ENCODE measurements at regions not wholly inside any gene's neighbourhood (a gene's known extent, or its start where the extent isn't known, plus 50 kb on each side); places are given as distances from the start of the nearest gene placed in this dataset.

DNA sequence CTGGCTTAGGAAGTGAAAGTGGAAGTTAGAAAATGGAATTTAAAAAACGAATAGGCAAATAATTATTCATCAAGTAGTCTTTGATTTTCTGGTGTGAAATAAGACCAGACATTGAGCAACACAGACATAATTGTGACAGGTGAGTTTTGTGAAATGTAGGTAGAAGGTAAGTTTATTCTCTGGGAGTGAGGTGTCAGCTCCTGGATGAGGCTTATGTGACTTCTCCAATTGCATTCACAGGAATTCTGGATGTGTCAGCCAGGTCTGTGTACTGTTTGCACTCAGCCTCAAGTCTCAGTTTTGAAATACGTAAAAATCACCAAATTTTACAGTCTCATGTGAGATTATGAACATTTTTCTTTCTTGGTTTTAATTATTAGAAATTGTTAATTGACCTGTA lies 537.6 kb downstream of the CETN3 start:
- TF ChIP-seq, protein P1, sequence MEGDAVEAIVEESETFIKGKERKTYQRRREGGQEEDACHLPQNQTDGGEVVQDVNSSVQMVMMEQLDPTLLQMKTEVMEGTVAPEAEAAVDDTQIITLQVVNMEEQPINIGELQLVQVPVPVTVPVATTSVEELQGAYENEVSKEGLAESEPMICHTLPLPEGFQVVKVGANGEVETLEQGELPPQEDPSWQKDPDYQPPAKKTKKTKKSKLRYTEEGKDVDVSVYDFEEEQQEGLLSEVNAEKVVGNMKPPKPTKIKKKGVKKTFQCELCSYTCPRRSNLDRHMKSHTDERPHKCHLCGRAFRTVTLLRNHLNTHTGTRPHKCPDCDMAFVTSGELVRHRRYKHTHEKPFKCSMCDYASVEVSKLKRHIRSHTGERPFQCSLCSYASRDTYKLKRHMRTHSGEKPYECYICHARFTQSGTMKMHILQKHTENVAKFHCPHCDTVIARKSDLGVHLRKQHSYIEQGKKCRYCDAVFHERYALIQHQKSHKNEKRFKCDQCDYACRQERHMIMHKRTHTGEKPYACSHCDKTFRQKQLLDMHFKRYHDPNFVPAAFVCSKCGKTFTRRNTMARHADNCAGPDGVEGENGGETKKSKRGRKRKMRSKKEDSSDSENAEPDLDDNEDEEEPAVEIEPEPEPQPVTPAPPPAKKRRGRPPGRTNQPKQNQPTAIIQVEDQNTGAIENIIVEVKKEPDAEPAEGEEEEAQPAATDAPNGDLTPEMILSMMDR (IDR thresholded peaks at IDR 0.05; ENCODE audit: partially characterized antibody, unreplicated experiment), result no peak
- Mint-ChIP-seq H3K27me3 (ENCODE audit: unreplicated experiment) (no peaks in the 10 kb centered on the region), H3K4me3 (ENCODE audit: unreplicated experiment) (no peak overlapping the region), H3K9me3 (ENCODE audit: unreplicated experiment) (no peaks in the 10 kb centered on the region), H3K27ac (ENCODE audit: unreplicated experiment) (no peak overlapping the region), H3K4me1 (ENCODE audit: low read depth, unreplicated experiment) (peaks cover 3% of the 10 kb centered on the region), H3K36me3 (ENCODE audit: unreplicated experiment) (no peaks in the 10 kb centered on the region)
- no peak for DNase-seq

DNA sequence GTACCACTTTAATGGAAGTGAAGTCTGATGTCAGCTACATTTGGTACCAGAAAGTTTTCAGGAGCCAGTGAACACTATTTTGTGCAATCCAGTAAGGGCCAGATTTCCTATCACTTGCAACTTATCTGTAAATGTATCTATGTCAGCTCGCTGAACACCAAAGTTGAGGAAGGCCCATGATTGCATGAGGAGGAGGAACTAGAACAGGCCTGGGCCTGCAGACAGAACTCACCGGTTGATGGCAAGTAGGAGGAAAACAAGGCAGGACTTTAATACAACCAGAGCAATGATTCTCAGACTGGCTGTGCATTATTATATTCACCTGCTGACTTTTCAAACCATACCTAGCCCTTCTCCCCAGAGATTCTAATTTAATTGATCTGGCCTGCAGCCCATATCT lies 540.2 kb downstream of the CETN3 start:
- TF ChIP-seq, protein P1 (IDR thresholded peaks at IDR 0.05; ENCODE audit: partially characterized antibody, unreplicated experiment), result no peak
- no peaks in the 10 kb centered on the region for H3K27me3 Mint-ChIP-seq (ENCODE audit: unreplicated experiment)
- H3K36me3 Mint-ChIP-seq (ENCODE audit: unreplicated experiment), result no peaks in the 10 kb centered on the region
- no peak for DNase-seq
- H3K4me3 Mint-ChIP-seq (ENCODE audit: unreplicated experiment), result no peak overlapping the region
- peaks cover 3% of the 10 kb centered on the region for H3K4me1 Mint-ChIP-seq (ENCODE audit: low read depth, unreplicated experiment)
- H3K9me3 Mint-ChIP-seq (ENCODE audit: unreplicated experiment), result no peaks in the 10 kb centered on the region
- no peak overlapping the region for H3K27ac Mint-ChIP-seq (ENCODE audit: unreplicated experiment)

DNA sequence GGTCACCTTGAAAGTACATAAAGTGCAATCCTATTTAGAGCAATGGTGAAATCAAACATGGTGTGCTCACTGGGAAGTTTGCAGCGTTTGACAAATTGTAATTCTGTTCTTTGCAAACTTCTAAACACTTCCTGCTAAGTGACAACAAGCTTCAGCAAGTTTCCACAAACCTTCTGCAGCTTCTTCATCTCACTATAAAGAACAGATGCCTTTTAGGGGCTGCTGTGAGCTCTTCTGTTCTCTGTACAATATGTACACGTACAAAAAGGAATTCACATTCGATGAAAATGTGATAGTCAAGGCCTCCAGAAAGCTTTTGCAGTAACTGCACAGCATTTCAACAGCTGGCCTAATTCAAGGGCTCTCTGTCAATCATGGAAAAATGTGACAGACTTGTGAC lies 543.1 kb downstream of the CETN3 start:
- H3K27ac Mint-ChIP-seq (ENCODE audit: unreplicated experiment), result no peak overlapping the region
- no peak for DNase-seq
- TF ChIP-seq, protein P1 (IDR thresholded peaks at IDR 0.05; ENCODE audit: partially characterized antibody, unreplicated experiment), result no peak
- peaks cover 3% of the 10 kb centered on the region for H3K4me1 Mint-ChIP-seq (ENCODE audit: low read depth, unreplicated experiment)
- no peaks in the 10 kb centered on the region for H3K27me3 Mint-ChIP-seq (ENCODE audit: unreplicated experiment)
- peaks cover 1% of the 10 kb centered on the region for H3K9me3 Mint-ChIP-seq (ENCODE audit: unreplicated experiment)
- no peak overlapping the region for H3K4me3 Mint-ChIP-seq (ENCODE audit: unreplicated experiment)
- no peaks in the 10 kb centered on the region for H3K36me3 Mint-ChIP-seq (ENCODE audit: unreplicated experiment)

DNA sequence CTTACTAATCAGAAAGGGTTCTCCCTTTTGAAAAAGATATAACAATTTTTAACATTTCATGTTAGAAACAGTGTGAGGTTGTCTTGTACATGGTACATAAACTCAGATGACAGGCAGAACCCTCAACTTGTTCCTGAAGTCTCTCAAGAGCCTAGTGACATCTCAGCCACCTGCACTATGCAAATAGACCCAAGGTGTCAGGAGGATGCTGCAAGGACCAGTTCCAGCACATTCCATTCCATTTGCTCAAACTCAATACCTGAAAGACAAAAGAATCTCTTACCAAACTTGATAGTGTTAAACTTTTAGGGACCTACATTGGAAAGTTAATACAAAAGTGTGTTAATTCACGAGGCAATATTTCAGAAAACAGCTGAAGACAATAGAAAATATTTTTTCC lies 544.6 kb downstream of the CETN3 start:
- no peak for DNase-seq
- Mint-ChIP-seq H3K27me3 (ENCODE audit: unreplicated experiment) (no peaks in the 10 kb centered on the region), H3K9me3 (ENCODE audit: unreplicated experiment) (peaks cover 1% of the 10 kb centered on the region), H3K4me1 (ENCODE audit: low read depth, unreplicated experiment) (no peaks in the 10 kb centered on the region), H3K36me3 (ENCODE audit: unreplicated experiment) (no peaks in the 10 kb centered on the region), H3K27ac (ENCODE audit: unreplicated experiment) (no peak overlapping the region), H3K4me3 (ENCODE audit: unreplicated experiment) (no peak overlapping the region)
- TF ChIP-seq, protein P1 (IDR thresholded peaks at IDR 0.05; ENCODE audit: partially characterized antibody, unreplicated experiment), result no peak

DNA sequence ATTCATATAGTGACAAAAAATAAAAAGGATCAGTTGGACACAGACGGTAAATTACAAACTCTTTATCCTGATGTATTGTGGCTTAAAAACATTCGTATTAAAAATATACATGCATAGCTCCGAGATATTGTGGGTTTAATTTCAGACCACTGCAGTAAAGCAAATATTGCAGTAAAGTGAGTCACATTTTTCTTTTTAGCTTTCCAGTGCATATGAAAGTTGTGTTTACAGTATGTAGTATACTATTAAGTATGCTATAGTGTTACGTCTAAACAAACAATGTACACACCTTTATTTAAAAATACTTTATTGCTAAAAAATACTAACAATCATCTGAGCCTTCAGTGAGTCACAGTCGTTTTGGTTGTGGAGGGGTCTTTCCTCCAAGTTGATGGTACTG lies 551.8 kb downstream of the CETN3 start:
- TF ChIP-seq, protein P1 (IDR thresholded peaks at IDR 0.05; ENCODE audit: partially characterized antibody, unreplicated experiment), result no peak
- Mint-ChIP-seq H3K4me3 (ENCODE audit: unreplicated experiment) (no peak overlapping the region), H3K9me3 (ENCODE audit: unreplicated experiment) (no peaks in the 10 kb centered on the region), H3K4me1 (ENCODE audit: low read depth, unreplicated experiment) (no peaks in the 10 kb centered on the region), H3K36me3 (ENCODE audit: unreplicated experiment) (peaks cover 5% of the 10 kb centered on the region), H3K27me3 (ENCODE audit: unreplicated experiment) (no peaks in the 10 kb centered on the region), H3K27ac (ENCODE audit: unreplicated experiment) (no peak overlapping the region)
- DNase-seq, result no peak
